Tibial nerve (tissue), 4 donors: ENCODE measurements at regions not wholly inside any gene's neighbourhood (a gene's known extent, or its start where the extent isn't known, plus 50 kb on each side); places are given as distances from the start of the nearest gene placed in this dataset.
"Not testable (repeated sequence)": the region's sequence is repeated elsewhere in the genome, so short reads cannot be mapped to it uniquely, and the experiment has no call there.

Experiments
- DNase-seq, 2 donors: peaks; one replicate each; pipeline ENCODE4 v3.0.0-alpha.2; 2019; ENCODE audit warnings: low spot score in 2 of 2
- H3K27ac ChIP-seq, 4 donors: fragments of 200-600 bp; sonication (generic) in 3 of 4; one replicate each; pipeline ENCODE4 v1.5.1; 2017 to 2019; ENCODE audit warnings: mild to moderate bottlenecking in 1 of 4
- H3K27me3 ChIP-seq, 2 donors: fragments of 200-600 bp; sonication (generic) in 1 of 2; one replicate each; pipeline versions ENCODE4 v1.5.1 to v1.6.0; 2017 to 2019
- H3K36me3 ChIP-seq, 3 donors: fragments of 200-600 bp; sonication (generic); one replicate each; pipeline ENCODE4 v1.5.1; 2018 to 2019
- H3K4me1 ChIP-seq, 4 donors: fragments of 200-600 bp; sonication (generic) in 3 of 4; one replicate each; pipeline ENCODE4 v1.5.1; 2017 to 2019
- H3K4me3 ChIP-seq, 4 donors: fragments of 200-600 bp; sonication (generic) in 3 of 4; one replicate each; pipeline ENCODE4 v1.5.1; 2017 to 2019; ENCODE audit warnings: mild to moderate bottlenecking in 1 of 4, moderate library complexity in 1 of 4
- H3K9me3 ChIP-seq, 4 donors: fragments of 200-600 bp; sonication (generic) in 3 of 4; one replicate each; pipeline ENCODE4 v1.5.1; 2017 to 2019
- EP300 ChIP-seq, 2 donors: sonication (generic); formaldehyde crosslinking; IDR thresholded peaks; one replicate each; pipeline ENCODE4 v1.6.1; 2017; ENCODE audit warnings: antibody characterized with exemption in 2 of 2, mild to moderate bottlenecking in 1 of 2
- POLR2A ChIP-seq, 2 donors: fragments of 450-650 bp; IDR thresholded peaks; one replicate each; pipeline ENCODE4 v1.6.1; 2017; ENCODE audit warnings: antibody characterized with exemption in 2 of 2, mild to moderate bottlenecking in 2 of 2, moderate library complexity in 2 of 2
- WGBS, 2 donors: methylation state at CpG; one replicate each; pipeline ENCODE4 v1.1.5; 2018; 5-methylcytosine and 5-hydroxymethylcytosine counted together
- TF ChIP-seq, protein P1 (sequence below), 5 experiments: fragments of 200-600 bp in 3 of 5; fragments of 450-650 bp in 2 of 5; sonication (generic) in 3 of 5; IDR thresholded peaks; one replicate each; pipeline ENCODE4 v1.5.1; 2016 to 2019; ENCODE audit warnings: antibody characterized with exemption in 5 of 5, mild to moderate bottlenecking in 3 of 5, moderate library complexity in 2 of 5

DNA sequence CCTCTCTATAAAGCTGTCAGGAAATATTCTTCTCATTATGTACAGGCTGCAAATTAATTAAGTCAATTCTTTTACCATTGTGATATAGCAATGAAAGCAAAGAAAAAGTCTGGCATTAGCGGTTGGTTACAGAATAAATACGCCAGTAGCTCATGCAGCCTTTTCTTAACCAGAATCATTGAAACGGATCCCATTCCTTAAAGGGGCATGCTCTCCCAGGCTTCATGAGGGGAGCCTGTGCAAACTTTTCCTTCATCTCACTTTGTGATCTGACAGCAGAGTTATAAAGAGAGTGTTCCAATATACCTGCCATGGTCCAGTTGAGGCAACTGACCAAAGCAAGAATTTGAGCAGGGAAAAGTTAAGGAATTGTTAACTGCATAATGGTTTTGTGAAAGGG, 337.7 kb downstream of the EMP1 start:
- no peaks in the 10 kb centered on the region for H3K9me3 ChIP-seq
- H3K36me3 ChIP-seq = no peaks in the 10 kb centered on the region
- peak overlapping the region in 1 of 4 donors; percentile 23 for H3K4me3 ChIP-seq
- TF ChIP-seq EP300 (IDR thresholded peaks at IDR 0.05) (no peak), POLR2A (IDR thresholded peaks at IDR 0.05) (no peak)
- TF ChIP-seq, protein P1, sequence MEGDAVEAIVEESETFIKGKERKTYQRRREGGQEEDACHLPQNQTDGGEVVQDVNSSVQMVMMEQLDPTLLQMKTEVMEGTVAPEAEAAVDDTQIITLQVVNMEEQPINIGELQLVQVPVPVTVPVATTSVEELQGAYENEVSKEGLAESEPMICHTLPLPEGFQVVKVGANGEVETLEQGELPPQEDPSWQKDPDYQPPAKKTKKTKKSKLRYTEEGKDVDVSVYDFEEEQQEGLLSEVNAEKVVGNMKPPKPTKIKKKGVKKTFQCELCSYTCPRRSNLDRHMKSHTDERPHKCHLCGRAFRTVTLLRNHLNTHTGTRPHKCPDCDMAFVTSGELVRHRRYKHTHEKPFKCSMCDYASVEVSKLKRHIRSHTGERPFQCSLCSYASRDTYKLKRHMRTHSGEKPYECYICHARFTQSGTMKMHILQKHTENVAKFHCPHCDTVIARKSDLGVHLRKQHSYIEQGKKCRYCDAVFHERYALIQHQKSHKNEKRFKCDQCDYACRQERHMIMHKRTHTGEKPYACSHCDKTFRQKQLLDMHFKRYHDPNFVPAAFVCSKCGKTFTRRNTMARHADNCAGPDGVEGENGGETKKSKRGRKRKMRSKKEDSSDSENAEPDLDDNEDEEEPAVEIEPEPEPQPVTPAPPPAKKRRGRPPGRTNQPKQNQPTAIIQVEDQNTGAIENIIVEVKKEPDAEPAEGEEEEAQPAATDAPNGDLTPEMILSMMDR (IDR thresholded peaks at IDR 0.05) = no peak
- WGBS, 2 donors = 34 to 39% methylated on average over 3 of the region's 3 CpGs
- H3K4me1 ChIP-seq = peaks cover 0 to 6% (median 0%) of the 10 kb centered on the region in 4 donors
- no peak for DNase-seq
- no peak overlapping the region for H3K27ac ChIP-seq
- H3K27me3 ChIP-seq = no peaks in the 10 kb centered on the region

- TF ChIP-seq, protein P1 (IDR thresholded peaks at IDR 0.05) = no peak
- no peak for TF ChIP-seq EP300 (IDR thresholded peaks at IDR 0.05)
- no peak for TF ChIP-seq POLR2A (IDR thresholded peaks at IDR 0.05)
- 83 to 84% methylated on average over 7 of the region's 7 CpGs for WGBS, 2 donors
These were observed 334.4 kb downstream of the EMP1 start for GRCh38 chr12:13530966-13531365.

GRCh38 chr12:13526185-13526921, 329.8 kb downstream of the EMP1 start:
- H3K9me3 ChIP-seq = not testable (repeated sequence)

More at GRCh38 chr12:13530966-13531365, 334.4 kb downstream of the EMP1 start:
- Histone ChIP-seq H3K27ac (no peak overlapping the region), H3K4me1 (peaks cover 0 to 6% (median 0%) of the 10 kb centered on the region in 4 donors), H3K9me3 (peaks cover 0 to 3% (median 0%) of the 10 kb centered on the region in 4 donors), H3K4me3 (no peak overlapping the region), H3K36me3 (no peaks in the 10 kb centered on the region), H3K27me3 (no peaks in the 10 kb centered on the region)
- no peak for DNase-seq

DNA sequence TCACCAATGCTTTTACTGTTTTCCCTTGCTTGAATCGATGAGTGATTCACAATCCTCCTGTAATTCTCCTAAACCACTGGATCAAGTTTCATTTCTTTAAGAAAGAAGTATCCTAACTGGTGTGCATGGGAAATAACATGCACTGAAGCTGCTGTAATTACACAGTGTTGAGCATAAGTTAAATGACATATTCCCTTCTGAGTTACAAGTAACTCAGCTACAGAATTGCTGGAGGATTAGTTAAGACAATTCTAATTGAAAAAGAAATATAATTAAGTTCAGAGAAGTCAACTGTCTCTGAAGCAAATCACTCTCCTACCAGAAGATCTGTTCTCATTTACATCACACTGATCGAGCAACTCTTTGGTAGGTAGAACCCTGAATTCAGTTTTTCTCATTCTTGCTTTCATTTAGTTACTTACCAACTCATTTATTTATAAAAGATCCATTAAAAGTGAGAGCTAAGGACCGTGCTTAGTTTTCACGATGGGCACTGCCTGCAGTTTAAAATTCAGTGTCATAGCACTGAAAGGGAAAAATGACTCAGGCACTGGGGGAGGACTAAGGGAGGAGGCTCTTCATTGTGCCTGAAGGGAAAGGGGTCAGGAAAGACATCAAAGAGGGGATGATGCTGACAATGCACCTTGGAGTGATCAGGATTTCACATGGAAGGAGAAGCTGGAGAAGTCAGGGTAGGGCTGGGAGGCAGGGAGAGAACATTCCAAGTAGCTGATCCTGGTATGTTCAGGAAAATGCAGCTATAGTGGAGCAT, 327.2 kb downstream of the EMP1 start:
- Histone ChIP-seq H3K36me3 (no peaks in the 10 kb centered on the region), H3K9me3 (peaks cover 0 to 14% (median 0%) of the 10 kb centered on the region in 4 donors), H3K27me3 (no peaks in the 10 kb centered on the region), H3K4me1 (no peaks in the 10 kb centered on the region), H3K27ac (no peak overlapping the region), H3K4me3 (no peak overlapping the region)
- WGBS, 2 donors = 70 to 71% methylated on average over 4 of the region's 4 CpGs
- TF ChIP-seq EP300 (IDR thresholded peaks at IDR 0.05) (no peak), POLR2A (IDR thresholded peaks at IDR 0.05) (no peak)
- TF ChIP-seq, protein P1 (IDR thresholded peaks at IDR 0.05) = no peak
- no peak for DNase-seq

More at GRCh38 chr12:13526185-13526921, 329.8 kb downstream of the EMP1 start:
- H3K36me3 ChIP-seq, H3K27me3 ChIP-seq, DNase-seq, H3K4me1 ChIP-seq, H3K27ac ChIP-seq, H3K4me3 ChIP-seq: not testable (repeated sequence)
- 68 to 79% methylated on average over 1 of the region's 1 CpG for WGBS, 2 donors

- H3K36me3 ChIP-seq, H3K27me3 ChIP-seq, H3K4me3 ChIP-seq, DNase-seq, H3K27ac ChIP-seq, H3K4me1 ChIP-seq: not testable (repeated sequence)
- peaks cover 0 to 25% (median 0%) of the 10 kb centered on the region in 4 donors for H3K9me3 ChIP-seq
- 87 to 89% methylated on average over 4 of the region's 4 CpGs for WGBS, 2 donors
These were observed 321.5 kb downstream of the EMP1 start for GRCh38 chr12:13518034-13518433.

DNA sequence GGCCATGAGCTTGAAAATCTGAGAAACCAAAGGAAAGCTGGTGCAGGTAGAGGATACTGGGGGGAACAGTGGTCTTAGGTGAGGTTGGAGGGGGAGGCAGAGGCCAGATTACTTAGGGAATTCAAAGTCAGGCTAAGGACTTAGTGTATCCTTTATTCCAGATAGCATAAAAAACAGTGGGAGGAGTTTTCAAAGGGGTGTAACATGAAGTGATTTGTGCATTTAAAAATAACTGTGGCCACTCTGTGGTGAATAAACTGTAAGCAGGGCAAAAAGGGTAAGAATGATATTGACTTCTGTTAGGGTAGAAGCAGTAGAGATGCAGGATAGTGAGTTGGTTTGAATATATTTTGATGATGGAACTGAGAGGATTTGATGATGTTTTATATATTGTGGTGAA, 313.2 kb downstream of the EMP1 start:
- peaks cover 0 to under 1% (median 0%) of the 10 kb centered on the region in 4 donors for H3K4me1 ChIP-seq
- peaks cover 0 to 14% (median 0%) of the 10 kb centered on the region in 4 donors for H3K9me3 ChIP-seq
- DNase-seq = no peak
- no peaks in the 10 kb centered on the region for H3K36me3 ChIP-seq
- no peak overlapping the region for H3K4me3 ChIP-seq
- TF ChIP-seq EP300 (IDR thresholded peaks at IDR 0.05) = no peak
- TF ChIP-seq, protein P1 (IDR thresholded peaks at IDR 0.05) = no peak
- TF ChIP-seq POLR2A (IDR thresholded peaks at IDR 0.05) = no peak
- no peaks in the 10 kb centered on the region for H3K27me3 ChIP-seq
- no peak overlapping the region for H3K27ac ChIP-seq
